ENCODE measurements at regions not wholly inside any gene's neighbourhood (a gene's known extent, or its start where the extent isn't known, plus 50 kb on each side); places are given as distances from the start of the nearest gene placed in this dataset.

GRCh38 chr5:165119175-165119574 lies 1613.8 kb downstream of the MAT2B start:
- Histone ChIP-seq H3K27ac (ENCODE audit: insufficient read depth, low read depth, low read length) (no peak overlapping the region), H3K9ac (replicated peaks; ENCODE audit: extremely low read depth, insufficient read depth, low read length) (no peak overlapping the region), H4K20me1 (replicated peaks; ENCODE audit: control insufficient read depth, extremely low read depth, insufficient read depth, low read length) (no peaks in the 10 kb centered on the region), H3K79me2 (ENCODE audit: control insufficient read depth, insufficient read depth, low read length) (no peaks in the 10 kb centered on the region), H3K9me1 (replicated peaks; ENCODE audit: control insufficient read depth, extremely low read depth, insufficient read depth, low read length) (no peaks in the 10 kb centered on the region), H3K4me2 (ENCODE audit: insufficient read depth, low read length) (no peak overlapping the region), H3K4me1 (ENCODE audit: control insufficient read depth, extremely low read depth, insufficient read depth, low read length) (no peaks in the 10 kb centered on the region), H3K27me3 (ENCODE audit: control insufficient read depth in 2 of 2, insufficient read depth in 2 of 2, low read length in 2 of 2) (no peaks in the 10 kb centered on the region), H3K4me3 (replicated peaks in 1 of 3; ENCODE audit: insufficient read depth in 1 of 3, low read depth in 1 of 3, low read length in 3 of 3) (no peak overlapping the region), H2AFZ (ENCODE audit: low read depth, low read length) (no peak overlapping the region), H3K36me3 (ENCODE audit: control insufficient read depth in 2 of 2, extremely low read depth in 1 of 2, insufficient read depth in 2 of 2, low read length in 2 of 2) (no peaks in the 10 kb centered on the region), H3K9me3 (replicated peaks; ENCODE audit: control insufficient read depth, insufficient read depth, low read length) (no peaks in the 10 kb centered on the region)
- dilution Hi-C loops (cut with MboI; ENCODE audit: extremely low pct_ligation_motif_present, low sequenced_read_pairs) = no loop called here
- POLR2A ChIA-PET = no interaction called here
- TF ChIP-seq MYC (IDR thresholded peaks at IDR 0.05; ENCODE audit: low read depth, low read length) (no peak), FOS (IDR thresholded peaks at IDR 0.05; ENCODE audit: borderline replicate concordance, insufficient read depth, low read length) (no peak), CTCF (IDR thresholded peaks at IDR 0.05; ENCODE audit: extremely low read depth in 1 of 2, insufficient read depth in 1 of 2, low read depth in 1 of 2, low read length in 2 of 2) (no peak), POLR2A (IDR thresholded peaks at IDR 0.05; ENCODE audit: low read depth, low read length) (no peak), EZH2 (IDR thresholded peaks at IDR 0.05; ENCODE audit: borderline replicate concordance, low read depth, low read length, severe bottlenecking) (no peak), POLR2AphosphoS5 (IDR thresholded peaks at IDR 0.05; ENCODE audit: insufficient read depth, low read depth, low read length) (no peak), MAX (IDR thresholded peaks at IDR 0.05; ENCODE audit: insufficient read depth, insufficient read length) (no peak), JUN (IDR thresholded peaks at IDR 0.05; ENCODE audit: borderline replicate concordance, insufficient read depth, insufficient read length, low read depth) (no peak), GATA2 (IDR thresholded peaks at IDR 0.05; ENCODE audit: insufficient read depth, insufficient read length, low read depth, low read length) (no peak)
- no peak for FAIRE-seq
- no peak for DNase-seq (ENCODE audit: low read depth, low spot score)
- CTCF ChIA-PET = interaction anchor here (1.0 kb wide), 1 partner anchor 1106 kb away, joined by 3 read pairs; no protein-coding TSS in a partner anchor
- intact Hi-C loops (cut with micrococcal nuclease) = no loop called here
- BruUV-seq (replicated peaks) = no TSS peak

Measured in endothelial cell of umbilical vein (primary cell).